ENCODE measurements at regions not wholly inside any gene's neighbourhood (a gene's known extent, or its start where the extent isn't known, plus 50 kb on each side); places are given as distances from the start of the nearest gene placed in this dataset.

DNA sequence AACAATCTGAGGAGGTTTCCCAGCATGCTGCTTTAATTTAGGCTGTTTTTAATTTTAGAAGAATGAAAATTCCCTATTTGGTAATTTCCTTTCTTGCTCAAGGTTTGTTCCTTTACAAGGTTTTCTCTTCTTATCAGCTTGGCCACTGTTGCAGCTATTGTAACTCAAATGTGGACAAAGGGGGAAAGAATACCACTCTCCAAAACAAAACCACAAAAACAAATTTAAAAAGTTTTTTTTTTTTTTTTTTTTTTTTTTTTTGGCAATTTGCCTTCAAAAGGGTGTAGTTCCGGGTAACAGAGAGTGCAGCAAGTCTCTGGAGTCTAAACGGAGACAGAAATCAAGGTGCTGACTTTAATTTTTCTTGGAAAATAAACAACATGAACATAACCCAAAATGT is 306.4 kb upstream of the ARGLU1 start:
- Mint-ChIP-seq H3K27me3 (no peaks in the 10 kb centered on the region), H3K36me3 (ENCODE audit: low read depth) (no peaks in the 10 kb centered on the region), H3K4me3 (no peak overlapping the region), H3K4me1 (ENCODE audit: low read depth) (no peaks in the 10 kb centered on the region), H3K27ac (no peak overlapping the region), H3K9me3 (no peaks in the 10 kb centered on the region)

GRCh38 chr13:106873810-106874209 is 305.9 kb upstream of the ARGLU1 start:
- Mint-ChIP-seq H3K36me3 (ENCODE audit: low read depth) (no peaks in the 10 kb centered on the region), H3K9me3 (no peaks in the 10 kb centered on the region)

DNA sequence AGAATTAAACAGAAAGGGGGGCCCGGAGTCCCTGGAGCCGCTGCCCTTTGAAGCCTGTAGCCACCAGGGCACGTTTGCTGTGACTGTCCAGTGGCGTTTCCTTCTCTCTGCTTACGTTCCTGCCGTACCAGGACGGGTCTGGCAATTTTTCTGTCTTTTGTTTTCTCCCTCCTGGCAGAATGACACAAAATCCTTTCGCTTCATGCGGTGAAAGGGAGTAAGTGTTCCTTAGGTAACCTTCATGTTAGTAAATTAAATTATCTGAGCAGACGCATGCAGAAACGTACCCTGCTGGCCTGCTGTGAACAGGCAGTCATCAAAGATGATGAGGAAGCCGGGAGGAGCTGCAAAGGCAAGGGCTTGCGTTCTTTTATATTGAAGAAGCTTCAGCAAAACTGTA is 299.3 kb upstream of the ARGLU1 start:
- Mint-ChIP-seq H3K4me3 (no peak overlapping the region), H3K27me3 (peaks cover 8% of the 10 kb centered on the region), H3K27ac (no peak overlapping the region), H3K4me1 (ENCODE audit: low read depth) (peaks cover 3% of the 10 kb centered on the region), H3K9me3 (no peaks in the 10 kb centered on the region), H3K36me3 (ENCODE audit: low read depth) (no peaks in the 10 kb centered on the region)

More at GRCh38 chr13:106873810-106874209, 305.9 kb upstream of the ARGLU1 start:
- Mint-ChIP-seq H3K27ac (no peak overlapping the region), H3K4me3 (no peak overlapping the region), H3K27me3 (no peaks in the 10 kb centered on the region), H3K4me1 (ENCODE audit: low read depth) (no peaks in the 10 kb centered on the region)

- H3K9me3 Mint-ChIP-seq = no peaks in the 10 kb centered on the region
- H3K27me3 Mint-ChIP-seq = peaks cover 8% of the 10 kb centered on the region
- H3K4me1 Mint-ChIP-seq (ENCODE audit: low read depth) = peaks cover 3% of the 10 kb centered on the region
- H3K36me3 Mint-ChIP-seq (ENCODE audit: low read depth) = no peaks in the 10 kb centered on the region
- H3K27ac Mint-ChIP-seq = no peak overlapping the region
- no peak overlapping the region for H3K4me3 Mint-ChIP-seq
These were observed 297.9 kb upstream of the ARGLU1 start for GRCh38 chr13:106865716-106866440.

- Mint-ChIP-seq H3K36me3 (ENCODE audit: low read depth) (no peaks in the 10 kb centered on the region), H3K9me3 (no peaks in the 10 kb centered on the region), H3K27ac (no peak overlapping the region), H3K27me3 (no peaks in the 10 kb centered on the region), H3K4me3 (no peak overlapping the region), H3K4me1 (ENCODE audit: low read depth) (no peaks in the 10 kb centered on the region)
These were observed 291.6 kb upstream of the ARGLU1 start for GRCh38 chr13:106859533-106859904.

DNA sequence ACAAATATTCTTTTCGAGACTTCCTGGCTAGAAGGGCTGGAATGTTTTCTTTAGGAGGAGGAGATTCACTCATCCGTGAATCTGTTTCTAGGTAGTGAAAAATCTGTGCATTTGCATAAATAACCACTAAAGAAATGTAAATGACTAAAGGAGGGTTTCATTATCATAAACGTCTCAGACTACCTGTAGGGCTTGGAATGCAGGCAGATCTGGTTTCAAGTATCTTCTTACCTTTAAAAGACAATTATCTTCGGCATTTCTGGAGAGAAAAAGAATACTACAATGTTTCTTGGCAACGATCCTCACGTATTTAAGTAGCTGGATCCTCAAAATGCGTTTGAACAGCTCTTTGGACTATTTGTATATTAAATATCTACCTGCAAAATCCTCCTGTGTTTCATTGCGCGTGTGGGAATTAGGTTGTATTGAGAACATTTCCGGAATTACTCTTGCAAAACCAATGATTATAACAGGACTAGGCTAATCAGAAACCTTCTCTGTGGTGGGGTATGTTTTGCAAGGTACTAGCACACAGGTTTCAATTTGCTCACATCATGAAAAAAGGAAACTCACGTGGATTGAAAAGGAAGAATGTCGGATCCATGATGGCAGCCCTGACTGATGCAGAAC is 291.1 kb upstream of the ARGLU1 start:
- H3K36me3 Mint-ChIP-seq (ENCODE audit: low read depth) = no peaks in the 10 kb centered on the region
- no peak overlapping the region for H3K4me3 Mint-ChIP-seq
- H3K27ac Mint-ChIP-seq = no peak overlapping the region
- no peaks in the 10 kb centered on the region for H3K4me1 Mint-ChIP-seq (ENCODE audit: low read depth)
- H3K27me3 Mint-ChIP-seq = no peaks in the 10 kb centered on the region
- H3K9me3 Mint-ChIP-seq = no peaks in the 10 kb centered on the region

DNA sequence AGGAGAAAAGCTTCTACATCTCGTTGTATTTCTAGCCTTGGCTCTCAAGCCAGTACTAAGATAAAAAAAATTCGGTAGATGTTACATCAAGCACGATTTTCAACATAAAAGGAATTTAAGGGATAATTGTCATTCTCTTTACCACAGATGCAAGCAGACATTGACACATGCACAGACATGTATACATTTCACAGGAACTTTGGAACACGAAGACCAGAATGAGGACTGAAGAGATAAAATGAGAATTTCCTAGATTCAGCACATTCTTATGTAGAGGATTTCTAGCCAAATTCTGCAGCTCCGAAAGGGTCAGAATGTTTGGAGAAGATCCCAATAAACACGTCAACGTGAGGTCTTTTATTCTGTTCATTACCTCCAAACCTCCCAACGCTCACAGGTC is 284.5 kb upstream of the ARGLU1 start:
- Mint-ChIP-seq H3K27me3 (no peaks in the 10 kb centered on the region), H3K9me3 (no peaks in the 10 kb centered on the region), H3K27ac (no peak overlapping the region), H3K4me3 (no peak overlapping the region), H3K4me1 (ENCODE audit: low read depth) (no peaks in the 10 kb centered on the region), H3K36me3 (ENCODE audit: low read depth) (no peaks in the 10 kb centered on the region)

DNA sequence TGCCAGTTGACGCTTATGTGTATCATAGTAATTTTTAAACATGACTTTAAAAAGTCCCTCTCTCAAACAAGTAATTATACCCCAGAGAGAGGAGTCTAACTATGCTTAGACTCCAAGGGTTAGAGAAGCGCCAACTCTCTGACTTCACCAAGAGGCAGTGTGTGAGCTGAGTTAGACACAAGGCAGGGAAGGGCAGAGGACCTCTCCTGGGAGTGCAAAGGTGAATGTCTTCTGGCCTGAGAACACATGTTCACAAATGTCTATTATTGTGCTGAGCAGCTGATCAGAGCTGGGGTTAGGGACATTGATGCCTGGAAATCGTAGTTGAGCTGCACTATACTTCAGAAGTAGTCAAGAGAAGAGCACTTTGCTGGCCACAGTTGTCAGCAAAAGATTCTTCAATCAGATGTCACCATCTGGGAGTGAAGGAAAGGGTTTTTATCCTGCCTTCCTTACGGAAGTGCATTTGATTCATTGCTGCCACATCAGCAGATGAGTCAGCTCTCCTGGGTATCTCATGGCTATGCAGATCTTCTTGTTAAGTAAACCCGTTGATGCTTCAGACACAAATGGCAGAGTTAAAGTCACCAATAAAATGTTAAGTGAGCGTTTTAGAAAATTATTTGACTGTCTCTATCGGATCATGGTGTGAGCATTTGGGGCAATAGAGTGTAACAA is 283.2 kb upstream of the ARGLU1 start:
- no peaks in the 10 kb centered on the region for H3K27me3 Mint-ChIP-seq
- H3K4me1 Mint-ChIP-seq (ENCODE audit: low read depth) = no peaks in the 10 kb centered on the region
- H3K27ac Mint-ChIP-seq = no peak overlapping the region
- H3K9me3 Mint-ChIP-seq = no peaks in the 10 kb centered on the region
- H3K36me3 Mint-ChIP-seq (ENCODE audit: low read depth) = no peaks in the 10 kb centered on the region
- no peak overlapping the region for H3K4me3 Mint-ChIP-seq

- Mint-ChIP-seq H3K4me3 (no peak overlapping the region), H3K9me3 (no peaks in the 10 kb centered on the region), H3K27ac (no peak overlapping the region), H3K4me1 (ENCODE audit: low read depth) (no peaks in the 10 kb centered on the region), H3K36me3 (ENCODE audit: low read depth) (no peaks in the 10 kb centered on the region), H3K27me3 (no peaks in the 10 kb centered on the region)
These were observed 278.9 kb upstream of the ARGLU1 start for GRCh38 chr13:106846571-106847448.

- Mint-ChIP-seq H3K4me1 (ENCODE audit: low read depth) (no peaks in the 10 kb centered on the region), H3K27ac (no peak overlapping the region), H3K9me3 (no peaks in the 10 kb centered on the region), H3K27me3 (no peaks in the 10 kb centered on the region), H3K36me3 (ENCODE audit: low read depth) (no peaks in the 10 kb centered on the region), H3K4me3 (no peak overlapping the region)
These were observed 268.4 kb upstream of the ARGLU1 start for GRCh38 chr13:106836186-106836802.

GRCh38 chr13:106835477-106835876 is 267.5 kb upstream of the ARGLU1 start:
- H3K4me1 Mint-ChIP-seq (ENCODE audit: low read depth) = no peaks in the 10 kb centered on the region
- no peaks in the 10 kb centered on the region for H3K36me3 Mint-ChIP-seq (ENCODE audit: low read depth)
- H3K27ac Mint-ChIP-seq = no peak overlapping the region
- no peaks in the 10 kb centered on the region for H3K9me3 Mint-ChIP-seq
- no peak overlapping the region for H3K4me3 Mint-ChIP-seq
- H3K27me3 Mint-ChIP-seq = no peaks in the 10 kb centered on the region

DNA sequence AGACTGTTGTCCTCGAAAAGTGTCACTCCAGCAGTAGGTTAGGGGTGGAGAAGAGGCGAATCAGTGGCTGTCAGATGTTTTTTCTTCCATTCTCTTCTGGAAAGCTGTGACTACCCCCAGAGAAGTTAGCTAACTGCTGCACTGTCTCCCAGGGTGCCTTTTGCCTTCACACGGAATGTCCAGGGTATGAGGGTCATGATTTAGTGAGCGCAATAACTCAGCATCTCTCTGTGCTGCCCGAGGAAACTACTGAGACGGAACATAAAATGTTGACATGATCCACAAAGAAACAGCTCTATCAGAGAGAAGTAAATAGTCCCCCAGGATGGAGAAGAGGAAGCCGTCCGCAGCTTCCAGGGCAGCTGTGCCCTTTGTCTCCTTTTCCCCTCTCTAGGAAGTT is 254.0 kb upstream of the ARGLU1 start:
- Mint-ChIP-seq H3K9me3 (no peaks in the 10 kb centered on the region), H3K27me3 (no peaks in the 10 kb centered on the region), H3K27ac (no peak overlapping the region), H3K4me1 (ENCODE audit: low read depth) (no peaks in the 10 kb centered on the region), H3K4me3 (no peak overlapping the region), H3K36me3 (ENCODE audit: low read depth) (no peaks in the 10 kb centered on the region)

DNA sequence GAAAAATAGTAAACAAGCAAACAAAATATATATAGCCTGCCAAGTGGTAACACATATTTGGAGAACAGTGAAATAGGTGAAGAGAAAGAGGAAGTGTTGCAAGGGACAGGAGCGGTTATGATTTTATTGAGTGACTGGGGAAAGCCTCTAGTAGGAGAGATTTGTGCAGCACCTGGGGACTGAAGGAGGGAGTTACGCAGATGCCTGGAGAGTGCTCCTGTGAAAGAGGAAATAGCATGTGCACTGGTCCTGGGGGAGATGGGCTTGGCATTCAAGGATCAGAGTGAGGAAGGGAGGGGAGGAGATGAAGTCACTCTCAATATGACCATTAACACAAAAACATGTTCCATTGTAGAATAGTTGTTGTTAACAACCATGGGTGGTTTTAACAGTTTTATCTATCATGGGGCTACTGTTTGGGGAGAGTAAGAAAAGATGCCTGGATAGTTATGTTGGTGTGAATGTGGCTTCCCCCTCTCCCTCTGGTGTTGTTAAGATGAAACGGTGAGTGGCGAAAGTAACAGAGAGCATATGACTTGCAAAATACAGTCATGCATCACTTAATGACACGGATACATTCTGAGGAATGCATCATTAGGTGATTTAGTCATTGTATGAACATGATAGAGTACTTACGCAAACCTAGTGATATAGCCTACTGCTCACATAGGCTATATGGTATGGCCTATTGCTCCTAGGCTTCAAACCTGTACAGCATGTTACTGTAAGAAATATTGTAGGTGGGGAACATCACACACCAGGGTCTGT is 251.7 kb upstream of the ARGLU1 start:
- Mint-ChIP-seq H3K27me3 (no peaks in the 10 kb centered on the region), H3K36me3 (ENCODE audit: low read depth) (no peaks in the 10 kb centered on the region), H3K4me3 (no peak overlapping the region), H3K4me1 (ENCODE audit: low read depth) (no peaks in the 10 kb centered on the region), H3K9me3 (no peaks in the 10 kb centered on the region), H3K27ac (no peak overlapping the region)

GRCh38 chr13:106818971-106819370 is 251.0 kb upstream of the ARGLU1 start:
- no peak overlapping the region for H3K4me3 Mint-ChIP-seq
- H3K27me3 Mint-ChIP-seq = no peaks in the 10 kb centered on the region
- H3K9me3 Mint-ChIP-seq = no peaks in the 10 kb centered on the region
- no peaks in the 10 kb centered on the region for H3K36me3 Mint-ChIP-seq (ENCODE audit: low read depth)
- no peak overlapping the region for H3K27ac Mint-ChIP-seq
- no peaks in the 10 kb centered on the region for H3K4me1 Mint-ChIP-seq (ENCODE audit: low read depth)

Data from stimulated activated naive CD8-positive, alpha-beta T cell treated with anti-CD3 and anti-CD28 coated beads, Interleukin-15, Interleukin-2, amounts not matched to agents 100 ng/mL and 50 ng/mL, for 24 hours (primary cell).